HEK293 (cell line): ENCODE measurements at regions not wholly inside any gene's neighbourhood (a gene's known extent, or its start where the extent isn't known, plus 50 kb on each side); places are given as distances from the start of the nearest gene placed in this dataset.

Experiments used
- CTCF ChIA-PET: fragments of 350-600 bp; formaldehyde crosslinking; extraction: SDS; loops from one replicate; lab custom pipeline; 2021; ENCODE audit warnings: antibody characterized with exemption; lab: Yijun Ruan, JAX
- POLR2A ChIA-PET: fragments of 300-600 bp; formaldehyde crosslinking; extraction: SDS; loops from one replicate; lab custom pipeline; 2020; ENCODE audit warnings: antibody characterized with exemption, inconsistent platforms; lab: Yijun Ruan, JAX
- H3K27ac ChIP-seq: fragments of 200-500 bp; sonication (Bioruptor generic); 2 replicates; pipeline ENCODE4 v1.5.1; 2014; ENCODE audit warnings: low read depth, low read length, control low read depth, inconsistent platforms; ENCODE audit errors: extremely low read depth
- H3K36me3 ChIP-seq, 2 experiments: fragments of 200-500 bp in 1 of 2; sonication (Bioruptor generic) in 1 of 2; 1 replicate in 1 of 2; 2 replicates in 1 of 2; pipeline ENCODE4 v1.5.1; 2014 to 2017; ENCODE audit warnings: inconsistent platforms in 2 of 2, low read length in 2 of 2; ENCODE audit not compliant: control insufficient read depth in 2 of 2, insufficient read depth in 1 of 2
- H3K4me1 ChIP-seq: fragments of 200-500 bp; sonication (Bioruptor generic); 2 replicates; pipeline ENCODE4 v1.5.1; 2014; ENCODE audit warnings: mild to moderate bottlenecking, low read length, inconsistent platforms; ENCODE audit not compliant: control insufficient read depth, insufficient read depth
- H3K4me3 ChIP-seq: 2 replicates; pipeline ENCODE4 v1.5.1; 2011; ENCODE audit warnings: low read depth, mild to moderate bottlenecking, control low read depth, low read length, moderate library complexity
- H3K9me3 ChIP-seq: fragments of 200-500 bp; sonication (Bioruptor generic); 2 replicates; pipeline ENCODE4 v1.5.1; 2014; ENCODE audit warnings: low read depth, low read length, inconsistent platforms; ENCODE audit not compliant: control insufficient read depth, insufficient read depth
- GLI2 ChIP-seq: fragments of 450-650 bp; formaldehyde crosslinking; IDR thresholded peaks from 2 replicates; pipeline ENCODE4; 2017; ENCODE audit warnings: missing biosample characterization, missing genetic modification characterization, low read depth, borderline replicate concordance
- HIC1 ChIP-seq: fragments of 450-650 bp; formaldehyde crosslinking; IDR thresholded peaks from 2 replicates; pipeline ENCODE4 v1.5.1; 2016; ENCODE audit warnings: missing biosample characterization, missing genetic modification characterization
- HOXD13 ChIP-seq: sonication (generic); formaldehyde crosslinking; IDR thresholded peaks from 2 replicates; pipeline ENCODE4 v1.8.0; 2022; ENCODE audit warnings: missing genetic modification reagents, borderline replicate concordance
- OVOL3 ChIP-seq: fragments of 450-650 bp; formaldehyde crosslinking; IDR thresholded peaks from 2 replicates; pipeline ENCODE4 v1.5.1; 2016; ENCODE audit warnings: missing biosample characterization, missing genetic modification characterization
- ZBTB10 ChIP-seq: fragments of 450-650 bp; formaldehyde crosslinking; IDR thresholded peaks from 2 replicates; pipeline ENCODE4 v1.5.1; 2016; ENCODE audit warnings: missing biosample characterization, missing genetic modification characterization
- ZBTB20 ChIP-seq: fragments of 450-650 bp; formaldehyde crosslinking; IDR thresholded peaks from 2 replicates; pipeline ENCODE4 v1.5.1; 2016; ENCODE audit warnings: missing biosample characterization, missing genetic modification characterization
- ZFHX2 ChIP-seq: fragments of 450-650 bp; formaldehyde crosslinking; conservative IDR thresholded peaks from 2 replicates; pipeline ENCODE4 v1.5.1; 2016; ENCODE audit warnings: missing biosample characterization, missing genetic modification characterization
- ZNF10 ChIP-seq: fragments of 450-650 bp; formaldehyde crosslinking; IDR thresholded peaks from 2 replicates; pipeline ENCODE4 v1.5.1; 2017; ENCODE audit warnings: missing biosample characterization, missing genetic modification characterization
- ZNF174 ChIP-seq: fragments of 450-650 bp; formaldehyde crosslinking; IDR thresholded peaks from 2 replicates; pipeline ENCODE4 v1.5.0; 2017; ENCODE audit warnings: missing biosample characterization, mild to moderate bottlenecking, missing genetic modification characterization
- ZNF214 ChIP-seq: fragments of 450-650 bp; formaldehyde crosslinking; IDR thresholded peaks from 2 replicates; pipeline ENCODE4 v1.5.1; 2017; ENCODE audit warnings: missing biosample characterization, mild to moderate bottlenecking, missing genetic modification characterization, borderline replicate concordance
- ZNF239 ChIP-seq: fragments of 450-650 bp; formaldehyde crosslinking; IDR thresholded peaks from 2 replicates; pipeline ENCODE4 v1.5.1; 2016; ENCODE audit warnings: missing biosample characterization, missing genetic modification characterization
- ZNF26 ChIP-seq: fragments of 450-650 bp; formaldehyde crosslinking; IDR thresholded peaks from 2 replicates; pipeline ENCODE4 v1.5.1; 2016; ENCODE audit warnings: missing biosample characterization, missing genetic modification characterization
- ZNF37A ChIP-seq: fragments of 450-650 bp; IDR thresholded peaks from 2 replicates; pipeline ENCODE4 v1.5.1; 2018; ENCODE audit warnings: missing biosample characterization, missing genetic modification characterization
- ZNF548 ChIP-seq: fragments of 450-650 bp; formaldehyde crosslinking; IDR thresholded peaks from 2 replicates; pipeline ENCODE4 v1.5.1; 2016; ENCODE audit warnings: missing biosample characterization, missing genetic modification characterization
- ZNF596 ChIP-seq: fragments of 450-650 bp; IDR thresholded peaks from 2 replicates; pipeline ENCODE4 v1.5.0; 2018; ENCODE audit warnings: missing biosample characterization, mild to moderate bottlenecking, missing genetic modification characterization, moderate library complexity
- ZNF629 ChIP-seq: fragments of 450-650 bp; formaldehyde crosslinking; IDR thresholded peaks from 2 replicates; pipeline ENCODE4 v1.5.1; 2017; ENCODE audit warnings: missing biosample characterization, missing genetic modification characterization
- ZNF658 ChIP-seq: fragments of 450-650 bp; formaldehyde crosslinking; IDR thresholded peaks from 2 replicates; pipeline ENCODE4; 2016; ENCODE audit warnings: missing biosample characterization, missing genetic modification characterization
- ZNF701 ChIP-seq: fragments of 450-650 bp; formaldehyde crosslinking; IDR thresholded peaks from 2 replicates; pipeline ENCODE4 v1.5.1; 2016; ENCODE audit warnings: missing biosample characterization, missing genetic modification characterization
- ZSCAN16 ChIP-seq: fragments of 450-650 bp; formaldehyde crosslinking; IDR thresholded peaks from 2 replicates; pipeline ENCODE4 v1.5.1; 2016; ENCODE audit warnings: missing biosample characterization, missing genetic modification characterization
- TF ChIP-seq, protein P1 (sequence below): fragments of 450-650 bp; formaldehyde crosslinking; IDR thresholded peaks from 2 replicates; pipeline ENCODE4 v1.5.1; 2017; ENCODE audit warnings: missing biosample characterization, missing genetic modification characterization
- TF ChIP-seq, protein P2 (sequence below): fragments of 450-650 bp; formaldehyde crosslinking; IDR thresholded peaks from 2 replicates; pipeline ENCODE4 v1.5.1; 2016; ENCODE audit warnings: missing biosample characterization, missing genetic modification characterization
- TF ChIP-seq, protein P3 (sequence below): fragments of 450-650 bp; formaldehyde crosslinking; IDR thresholded peaks from 2 replicates; pipeline ENCODE4 v1.5.1; 2016; ENCODE audit warnings: missing biosample characterization, missing genetic modification characterization
- TF ChIP-seq, protein P4 (sequence below): fragments of 450-650 bp; formaldehyde crosslinking; IDR thresholded peaks from 2 replicates; pipeline ENCODE4 v1.5.1; 2017; ENCODE audit warnings: missing biosample characterization, missing genetic modification characterization

GRCh38 chr13:71962126-71962525 is 95.1 kb upstream of the DACH1 start (continued):
- TF ChIP-seq, protein P1, sequence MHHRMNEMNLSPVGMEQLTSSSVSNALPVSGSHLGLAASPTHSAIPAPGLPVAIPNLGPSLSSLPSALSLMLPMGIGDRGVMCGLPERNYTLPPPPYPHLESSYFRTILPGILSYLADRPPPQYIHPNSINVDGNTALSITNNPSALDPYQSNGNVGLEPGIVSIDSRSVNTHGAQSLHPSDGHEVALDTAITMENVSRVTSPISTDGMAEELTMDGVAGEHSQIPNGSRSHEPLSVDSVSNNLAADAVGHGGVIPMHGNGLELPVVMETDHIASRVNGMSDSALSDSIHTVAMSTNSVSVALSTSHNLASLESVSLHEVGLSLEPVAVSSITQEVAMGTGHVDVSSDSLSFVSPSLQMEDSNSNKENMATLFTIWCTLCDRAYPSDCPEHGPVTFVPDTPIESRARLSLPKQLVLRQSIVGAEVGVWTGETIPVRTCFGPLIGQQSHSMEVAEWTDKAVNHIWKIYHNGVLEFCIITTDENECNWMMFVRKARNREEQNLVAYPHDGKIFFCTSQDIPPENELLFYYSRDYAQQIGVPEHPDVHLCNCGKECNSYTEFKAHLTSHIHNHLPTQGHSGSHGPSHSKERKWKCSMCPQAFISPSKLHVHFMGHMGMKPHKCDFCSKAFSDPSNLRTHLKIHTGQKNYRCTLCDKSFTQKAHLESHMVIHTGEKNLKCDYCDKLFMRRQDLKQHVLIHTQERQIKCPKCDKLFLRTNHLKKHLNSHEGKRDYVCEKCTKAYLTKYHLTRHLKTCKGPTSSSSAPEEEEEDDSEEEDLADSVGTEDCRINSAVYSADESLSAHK (tag by site-specific recombination) = no peak
- TF ChIP-seq, protein P2, sequence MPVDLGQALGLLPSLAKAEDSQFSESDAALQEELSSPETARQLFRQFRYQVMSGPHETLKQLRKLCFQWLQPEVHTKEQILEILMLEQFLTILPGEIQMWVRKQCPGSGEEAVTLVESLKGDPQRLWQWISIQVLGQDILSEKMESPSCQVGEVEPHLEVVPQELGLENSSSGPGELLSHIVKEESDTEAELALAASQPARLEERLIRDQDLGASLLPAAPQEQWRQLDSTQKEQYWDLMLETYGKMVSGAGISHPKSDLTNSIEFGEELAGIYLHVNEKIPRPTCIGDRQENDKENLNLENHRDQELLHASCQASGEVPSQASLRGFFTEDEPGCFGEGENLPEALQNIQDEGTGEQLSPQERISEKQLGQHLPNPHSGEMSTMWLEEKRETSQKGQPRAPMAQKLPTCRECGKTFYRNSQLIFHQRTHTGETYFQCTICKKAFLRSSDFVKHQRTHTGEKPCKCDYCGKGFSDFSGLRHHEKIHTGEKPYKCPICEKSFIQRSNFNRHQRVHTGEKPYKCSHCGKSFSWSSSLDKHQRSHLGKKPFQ (tag by site-specific recombination) = no peak
- TF ChIP-seq ZNF10 = no peak
- TF ChIP-seq ZNF701 (tag by site-specific recombination) = no peak
- no peak for TF ChIP-seq ZNF214 (tag by site-specific recombination)
- TF ChIP-seq ZBTB10 (tag by site-specific recombination) = no peak
- TF ChIP-seq ZNF239 = no peak
- TF ChIP-seq, protein P3, sequence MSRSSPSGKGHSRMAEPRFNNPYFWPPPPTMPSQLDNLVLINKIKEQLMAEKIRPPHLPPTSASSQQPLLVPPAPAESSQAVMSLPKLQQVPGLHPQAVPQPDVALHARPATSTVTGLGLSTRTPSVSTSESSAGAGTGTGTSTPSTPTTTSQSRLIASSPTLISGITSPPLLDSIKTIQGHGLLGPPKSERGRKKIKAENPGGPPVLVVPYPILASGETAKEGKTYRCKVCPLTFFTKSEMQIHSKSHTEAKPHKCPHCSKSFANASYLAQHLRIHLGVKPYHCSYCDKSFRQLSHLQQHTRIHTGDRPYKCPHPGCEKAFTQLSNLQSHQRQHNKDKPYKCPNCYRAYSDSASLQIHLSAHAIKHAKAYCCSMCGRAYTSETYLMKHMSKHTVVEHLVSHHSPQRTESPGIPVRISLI (tag by site-specific recombination) = no peak
- no peak for TF ChIP-seq ZNF658 (tag by site-specific recombination)
- TF ChIP-seq ZNF174 (tag by site-specific recombination) = no peak
- TF ChIP-seq ZNF548 (tag by site-specific recombination) = no peak
- TF ChIP-seq, protein P4, sequence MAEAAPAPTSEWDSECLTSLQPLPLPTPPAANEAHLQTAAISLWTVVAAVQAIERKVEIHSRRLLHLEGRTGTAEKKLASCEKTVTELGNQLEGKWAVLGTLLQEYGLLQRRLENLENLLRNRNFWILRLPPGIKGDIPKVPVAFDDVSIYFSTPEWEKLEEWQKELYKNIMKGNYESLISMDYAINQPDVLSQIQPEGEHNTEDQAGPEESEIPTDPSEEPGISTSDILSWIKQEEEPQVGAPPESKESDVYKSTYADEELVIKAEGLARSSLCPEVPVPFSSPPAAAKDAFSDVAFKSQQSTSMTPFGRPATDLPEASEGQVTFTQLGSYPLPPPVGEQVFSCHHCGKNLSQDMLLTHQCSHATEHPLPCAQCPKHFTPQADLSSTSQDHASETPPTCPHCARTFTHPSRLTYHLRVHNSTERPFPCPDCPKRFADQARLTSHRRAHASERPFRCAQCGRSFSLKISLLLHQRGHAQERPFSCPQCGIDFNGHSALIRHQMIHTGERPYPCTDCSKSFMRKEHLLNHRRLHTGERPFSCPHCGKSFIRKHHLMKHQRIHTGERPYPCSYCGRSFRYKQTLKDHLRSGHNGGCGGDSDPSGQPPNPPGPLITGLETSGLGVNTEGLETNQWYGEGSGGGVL (tag by site-specific recombination) = no peak
- TF ChIP-seq ZSCAN16 = no peak

- Histone ChIP-seq H3K9me3 (no peaks in the 10 kb centered on the region), H3K4me1 (no peaks in the 10 kb centered on the region), H3K36me3 (no peaks in the 10 kb centered on the region), H3K27ac (no peak overlapping the region), H3K4me3 (no peak overlapping the region)
- CTCF ChIA-PET = no interaction called here
- POLR2A ChIA-PET = no interaction called here
- TF ChIP-seq GLI2 (tag by site-specific recombination) (no peak), ZNF629 (tag by site-specific recombination) (no peak), ZBTB20 (tag by site-specific recombination) (no peak), ZNF596 (no peak), HOXD13 (no peak), HIC1 (tag by site-specific recombination) (no peak), ZNF26 (no peak), ZFHX2 (tag by site-specific recombination) (no peak), ZNF37A (tag by site-specific recombination) (no peak), ZNF701 (tag by site-specific recombination) (no peak), OVOL3 (tag by site-specific recombination) (no peak)
Observed at GRCh38 chr13:71949441-71949840, 82.4 kb upstream of the DACH1 start.
